ENCODE measurements at regions not wholly inside any gene's neighbourhood (a gene's known extent, or its start where the extent isn't known, plus 50 kb on each side); places are given as distances from the start of the nearest gene placed in this dataset.

DNA sequence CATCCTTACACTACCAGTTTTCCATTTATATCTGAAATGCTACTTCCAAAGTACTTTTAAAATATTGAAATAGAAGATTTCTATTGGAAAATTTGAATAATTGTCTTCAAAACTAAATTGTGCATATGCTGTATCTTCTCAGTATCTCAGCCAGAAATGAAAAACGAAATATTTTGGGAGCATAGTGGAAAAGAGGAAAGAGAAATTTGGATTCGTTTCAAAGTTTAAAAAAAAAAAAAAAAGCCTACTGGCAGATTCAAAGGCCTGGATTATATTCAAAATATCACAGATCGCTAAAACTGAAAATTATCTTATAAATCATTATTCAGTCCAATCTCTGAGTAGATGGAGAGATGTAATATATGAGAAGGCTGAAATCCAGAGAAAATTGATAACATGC, 440.7 kb downstream of the TAF11L14 start:
- DNase-seq (ENCODE audit: low spot score in 2 of 2) = no peak
- intact Hi-C loops (cut with DNase I) = no loop called here
- H3K4me1 ChIP-seq = no peaks in the 10 kb centered on the region
- H3K9me3 ChIP-seq = no peaks in the 10 kb centered on the region
- TF ChIP-seq, protein P1, sequence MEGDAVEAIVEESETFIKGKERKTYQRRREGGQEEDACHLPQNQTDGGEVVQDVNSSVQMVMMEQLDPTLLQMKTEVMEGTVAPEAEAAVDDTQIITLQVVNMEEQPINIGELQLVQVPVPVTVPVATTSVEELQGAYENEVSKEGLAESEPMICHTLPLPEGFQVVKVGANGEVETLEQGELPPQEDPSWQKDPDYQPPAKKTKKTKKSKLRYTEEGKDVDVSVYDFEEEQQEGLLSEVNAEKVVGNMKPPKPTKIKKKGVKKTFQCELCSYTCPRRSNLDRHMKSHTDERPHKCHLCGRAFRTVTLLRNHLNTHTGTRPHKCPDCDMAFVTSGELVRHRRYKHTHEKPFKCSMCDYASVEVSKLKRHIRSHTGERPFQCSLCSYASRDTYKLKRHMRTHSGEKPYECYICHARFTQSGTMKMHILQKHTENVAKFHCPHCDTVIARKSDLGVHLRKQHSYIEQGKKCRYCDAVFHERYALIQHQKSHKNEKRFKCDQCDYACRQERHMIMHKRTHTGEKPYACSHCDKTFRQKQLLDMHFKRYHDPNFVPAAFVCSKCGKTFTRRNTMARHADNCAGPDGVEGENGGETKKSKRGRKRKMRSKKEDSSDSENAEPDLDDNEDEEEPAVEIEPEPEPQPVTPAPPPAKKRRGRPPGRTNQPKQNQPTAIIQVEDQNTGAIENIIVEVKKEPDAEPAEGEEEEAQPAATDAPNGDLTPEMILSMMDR (IDR thresholded peaks at IDR 0.05) = no peak
- no peaks in the 10 kb centered on the region for H3K27me3 ChIP-seq
- H3K27ac ChIP-seq = no peak overlapping the region
- no peaks in the 10 kb centered on the region for H3K36me3 ChIP-seq
- H3K4me3 ChIP-seq = no peak overlapping the region

GRCh38 chr5:18078157-18078556, 443.9 kb downstream of the TAF11L14 start:
- H3K27ac ChIP-seq = no peak overlapping the region

GRCh38 chr5:18079831-18080230, 445.6 kb downstream of the TAF11L14 start:
- TF ChIP-seq, protein P1 (IDR thresholded peaks at IDR 0.05) = no peak
- H3K4me3 ChIP-seq = no peak overlapping the region

More at GRCh38 chr5:18078157-18078556, 443.9 kb downstream of the TAF11L14 start:
- Histone ChIP-seq H3K27me3 (no peaks in the 10 kb centered on the region), H3K4me1 (no peaks in the 10 kb centered on the region), H3K9me3 (no peaks in the 10 kb centered on the region), H3K36me3 (no peaks in the 10 kb centered on the region), H3K4me3 (no peak overlapping the region)
- DNase-seq (ENCODE audit: low spot score in 2 of 2) = no peak
- TF ChIP-seq, protein P1 (IDR thresholded peaks at IDR 0.05) = no peak
- intact Hi-C loops (cut with DNase I) = no loop called here

DNA sequence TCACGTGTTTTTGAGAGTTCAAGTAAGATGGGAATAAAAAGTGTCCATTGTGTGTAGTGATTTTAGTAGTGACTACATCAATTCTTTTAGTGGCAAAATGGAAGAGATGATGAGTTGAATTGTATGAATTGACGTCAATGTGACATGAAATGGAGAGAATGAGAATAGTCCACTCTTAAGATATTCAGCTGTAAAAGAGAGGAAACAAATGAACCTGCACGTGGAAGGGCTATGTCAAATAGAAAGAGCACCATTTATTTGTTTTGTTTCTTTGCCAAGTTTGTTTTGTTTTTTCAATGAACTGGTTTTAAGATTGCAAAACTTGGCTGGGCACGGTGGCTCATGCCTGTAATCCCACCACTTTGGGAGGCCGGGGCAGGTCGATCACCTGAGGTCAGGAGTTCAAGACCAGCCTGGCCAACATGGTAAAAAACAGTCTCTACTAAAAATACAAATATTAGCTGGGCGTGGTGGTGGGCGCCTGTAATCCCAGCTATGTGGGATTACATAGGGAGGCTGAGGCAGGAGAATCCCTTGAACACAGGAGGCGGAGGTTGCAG, 453.8 kb downstream of the TAF11L14 start:
- no peaks in the 10 kb centered on the region for H3K27me3 ChIP-seq
- H3K4me1 ChIP-seq = no peaks in the 10 kb centered on the region
- TF ChIP-seq, protein P1 (IDR thresholded peaks at IDR 0.05) = no peak
- no peak overlapping the region for H3K27ac ChIP-seq
- intact Hi-C loops (cut with DNase I) = no loop called here
- no peak overlapping the region for H3K4me3 ChIP-seq
- H3K9me3 ChIP-seq = no peaks in the 10 kb centered on the region
- H3K36me3 ChIP-seq = no peaks in the 10 kb centered on the region
- DNase-seq (ENCODE audit: low spot score in 2 of 2) = no peak

More at GRCh38 chr5:18079831-18080230, 445.6 kb downstream of the TAF11L14 start:
- intact Hi-C loops (cut with DNase I) = no loop called here
- no peak for DNase-seq (ENCODE audit: low spot score in 2 of 2)
- Histone ChIP-seq H3K9me3 (no peaks in the 10 kb centered on the region), H3K36me3 (no peaks in the 10 kb centered on the region), H3K27ac (no peak overlapping the region), H3K27me3 (no peaks in the 10 kb centered on the region), H3K4me1 (no peaks in the 10 kb centered on the region)

DNA sequence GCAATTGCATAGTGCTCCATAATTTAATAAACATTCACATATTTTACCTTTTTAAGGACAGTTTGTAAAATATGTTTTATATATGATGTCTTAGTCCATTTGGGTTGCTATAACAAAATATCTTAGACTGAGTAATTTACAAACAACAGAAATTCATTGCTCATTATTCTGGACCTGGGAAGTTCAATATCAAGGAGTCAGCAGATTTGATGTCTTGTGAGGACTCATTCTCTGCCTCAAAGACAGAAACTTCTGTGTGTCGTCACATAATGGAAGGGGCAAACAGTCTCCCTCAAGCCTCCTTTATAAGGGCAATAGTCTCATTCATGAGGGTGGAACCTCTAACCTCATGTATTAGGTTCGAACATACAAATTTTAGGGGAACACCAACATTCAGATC, 455.9 kb downstream of the TAF11L14 start:
- no peaks in the 10 kb centered on the region for H3K9me3 ChIP-seq
- no peaks in the 10 kb centered on the region for H3K4me1 ChIP-seq
- no peaks in the 10 kb centered on the region for H3K36me3 ChIP-seq
- H3K4me3 ChIP-seq = no peak overlapping the region
- no peaks in the 10 kb centered on the region for H3K27me3 ChIP-seq
- no peak for DNase-seq (ENCODE audit: low spot score in 2 of 2)
- no peak overlapping the region for H3K27ac ChIP-seq
- intact Hi-C loops (cut with DNase I) = no loop called here
- TF ChIP-seq, protein P1 (IDR thresholded peaks at IDR 0.05) = no peak

GRCh38 chr5:18091142-18091541, 456.9 kb downstream of the TAF11L14 start:
- no peaks in the 10 kb centered on the region for H3K36me3 ChIP-seq
- DNase-seq (ENCODE audit: low spot score in 2 of 2) = no peak

More at GRCh38 chr5:18091142-18091541, 456.9 kb downstream of the TAF11L14 start:
- Histone ChIP-seq H3K4me3 (no peak overlapping the region), H3K27ac (no peak overlapping the region), H3K9me3 (no peaks in the 10 kb centered on the region), H3K27me3 (no peaks in the 10 kb centered on the region), H3K4me1 (no peaks in the 10 kb centered on the region)
- TF ChIP-seq, protein P1 (IDR thresholded peaks at IDR 0.05) = no peak
- intact Hi-C loops (cut with DNase I) = no loop called here
